Panc1 (cell line): ENCODE measurements at regions not wholly inside any gene's neighbourhood (a gene's known extent, or its start where the extent isn't known, plus 50 kb on each side); places are given as distances from the start of the nearest gene placed in this dataset.

Experiments used
- CTCF ChIP-seq: fragments of 450-650 bp; IDR thresholded peaks from 2 replicates; pipeline ENCODE4 v1.5.1; 2017; ENCODE audit warnings: mild to moderate bottlenecking
- POLR2AphosphoS5 ChIP-seq: IDR thresholded peaks from 2 replicates; pipeline ENCODE4 v1.6.1; 2012; ENCODE audit warnings: mild to moderate bottlenecking, low read depth, low read length, moderate library complexity
- REST ChIP-seq, 2 experiments: IDR thresholded peaks; 2 replicates each; pipeline ENCODE4 v1.6.1; 2011 to 2012; ENCODE audit warnings: low read depth in 2 of 2, control low read depth in 1 of 2, low read length in 1 of 2, mild to moderate bottlenecking in 1 of 2, moderate library complexity in 1 of 2; ENCODE audit not compliant: insufficient read depth in 1 of 2

GRCh38 chr13:34588362-34588761, 353.7 kb upstream of the NBEA start:
- TF ChIP-seq CTCF (no peak), REST (IDR thresholded peaks at IDR 0.05; ENCODE audit: insufficient read depth in 1 of 2, low read depth in 2 of 2, low read length in 1 of 2) (no peak), POLR2AphosphoS5 (no peak)
